Smooth muscle cell (in vitro differentiated cells): ENCODE measurements at regions not wholly inside any gene's neighbourhood (a gene's known extent, or its start where the extent isn't known, plus 50 kb on each side); places are given as distances from the start of the nearest gene placed in this dataset.

Experiments
- DNase-seq: peaks from one replicate; lab custom pipeline; 2025; ENCODE audit not compliant: unreplicated experiment; lab: John Stamatoyannopoulos, UW
- H2AFZ ChIP-seq: fragments of 200-600 bp; sonication (generic); 2 replicates; pipeline ENCODE4 v1.6.0; 2016; ENCODE audit warnings: antibody characterized with exemption, low read depth, mild to moderate bottlenecking
- H3F3A ChIP-seq: fragments of 200-600 bp; sonication (generic); 2 replicates; pipeline ENCODE4 v1.6.0; 2017; ENCODE audit warnings: antibody characterized with exemption, low read depth
- H3K27ac ChIP-seq: fragments of 200-600 bp; sonication (generic); 2 replicates; pipeline ENCODE4 v1.5.1; 2016; ENCODE audit warnings: low read depth, mild to moderate bottlenecking
- H3K27me3 ChIP-seq: fragments of 200-600 bp; sonication (generic); 2 replicates; pipeline ENCODE4 v1.6.1; 2016; ENCODE audit warnings: low read depth, mild to moderate bottlenecking
- H3K36me3 ChIP-seq: fragments of 200-600 bp; sonication (generic); 2 replicates; pipeline ENCODE4 v1.5.1; 2016; ENCODE audit warnings: low read depth
- H3K4me1 ChIP-seq: fragments of 200-600 bp; sonication (generic); 2 replicates; pipeline ENCODE4 v1.5.1; 2016; ENCODE audit warnings: low read depth
- H3K4me2 ChIP-seq: fragments of 200-600 bp; sonication (generic); 2 replicates; pipeline ENCODE4 v1.6.0; 2016; ENCODE audit warnings: mild to moderate bottlenecking
- H3K4me3 ChIP-seq: fragments of 200-600 bp; sonication (generic); 2 replicates; pipeline ENCODE4 v1.5.1; 2016; ENCODE audit warnings: mild to moderate bottlenecking
- H3K79me2 ChIP-seq: fragments of 200-600 bp; sonication (generic); 2 replicates; pipeline ENCODE4 v1.6.0; 2016; ENCODE audit warnings: low read depth, mild to moderate bottlenecking
- H3K9ac ChIP-seq: fragments of 200-600 bp; sonication (generic); 2 replicates; pipeline ENCODE4 v1.6.0; 2016; ENCODE audit warnings: low read depth
- H3K9me3 ChIP-seq: fragments of 200-600 bp; sonication (generic); replicated peaks from 2 replicates; pipeline ENCODE4 v1.5.1; 2016; ENCODE audit warnings: low read depth
- H4K20me1 ChIP-seq: fragments of 200-600 bp; sonication (generic); 2 replicates; pipeline ENCODE4 v1.6.0; 2016; ENCODE audit warnings: low read depth
- WGBS: methylation state at CpG from one replicate; pipeline ENCODE4 v1.1.7; 2016; ENCODE audit warnings: low lambda C conversion rate; 5-methylcytosine and 5-hydroxymethylcytosine counted together
- TF ChIP-seq, protein P1 (sequence below): fragments of 200-600 bp; sonication (generic); IDR thresholded peaks from 2 replicates; pipeline ENCODE4 v1.5.1; 2017; ENCODE audit warnings: borderline replicate concordance, mild to moderate bottlenecking, antibody characterized with exemption; ENCODE audit not compliant: insufficient read depth, poor library complexity, severe bottlenecking

GRCh38 chr1:93770640-93771039 is 89.0 kb upstream of the BCAR3 start:
- Histone ChIP-seq H3K36me3 (no peaks in the 10 kb centered on the region), H3K9ac (no peak overlapping the region), H4K20me1 (no peaks in the 10 kb centered on the region), H3K4me1 (peaks cover 37% of the 10 kb centered on the region), H3K4me3 (no peak overlapping the region), H3K27me3 (no peaks in the 10 kb centered on the region), H3K9me3 (no peaks in the 10 kb centered on the region), H3K27ac (no peak overlapping the region), H2AFZ (no peak overlapping the region), H3K79me2 (no peaks in the 10 kb centered on the region), H3F3A (peaks cover 7% of the 10 kb centered on the region), H3K4me2 (no peak overlapping the region)
- DNase-seq = no peak
- TF ChIP-seq, protein P1, sequence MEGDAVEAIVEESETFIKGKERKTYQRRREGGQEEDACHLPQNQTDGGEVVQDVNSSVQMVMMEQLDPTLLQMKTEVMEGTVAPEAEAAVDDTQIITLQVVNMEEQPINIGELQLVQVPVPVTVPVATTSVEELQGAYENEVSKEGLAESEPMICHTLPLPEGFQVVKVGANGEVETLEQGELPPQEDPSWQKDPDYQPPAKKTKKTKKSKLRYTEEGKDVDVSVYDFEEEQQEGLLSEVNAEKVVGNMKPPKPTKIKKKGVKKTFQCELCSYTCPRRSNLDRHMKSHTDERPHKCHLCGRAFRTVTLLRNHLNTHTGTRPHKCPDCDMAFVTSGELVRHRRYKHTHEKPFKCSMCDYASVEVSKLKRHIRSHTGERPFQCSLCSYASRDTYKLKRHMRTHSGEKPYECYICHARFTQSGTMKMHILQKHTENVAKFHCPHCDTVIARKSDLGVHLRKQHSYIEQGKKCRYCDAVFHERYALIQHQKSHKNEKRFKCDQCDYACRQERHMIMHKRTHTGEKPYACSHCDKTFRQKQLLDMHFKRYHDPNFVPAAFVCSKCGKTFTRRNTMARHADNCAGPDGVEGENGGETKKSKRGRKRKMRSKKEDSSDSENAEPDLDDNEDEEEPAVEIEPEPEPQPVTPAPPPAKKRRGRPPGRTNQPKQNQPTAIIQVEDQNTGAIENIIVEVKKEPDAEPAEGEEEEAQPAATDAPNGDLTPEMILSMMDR = no peak
- WGBS = 89% methylated on average over 2 of the region's 2 CpGs

GRCh38 chr1:93769777-93770176 is 88.1 kb upstream of the BCAR3 start:
- whole genome bisulfite sequencing = 80% methylated on average over 2 of the region's 2 CpGs
- no peak for DNase-seq
- Histone ChIP-seq H3K27ac (no peak overlapping the region), H3K9ac (no peak overlapping the region), H3K27me3 (no peaks in the 10 kb centered on the region), H3K4me3 (no peak overlapping the region), H3K79me2 (no peaks in the 10 kb centered on the region), H3K4me2 (no peak overlapping the region), H2AFZ (no peak overlapping the region), H4K20me1 (no peaks in the 10 kb centered on the region), H3K4me1 (peaks cover 32% of the 10 kb centered on the region), H3K36me3 (no peaks in the 10 kb centered on the region), H3K9me3 (no peaks in the 10 kb centered on the region), H3F3A (peaks cover 12% of the 10 kb centered on the region)
- TF ChIP-seq, protein P1 = no peak

DNA sequence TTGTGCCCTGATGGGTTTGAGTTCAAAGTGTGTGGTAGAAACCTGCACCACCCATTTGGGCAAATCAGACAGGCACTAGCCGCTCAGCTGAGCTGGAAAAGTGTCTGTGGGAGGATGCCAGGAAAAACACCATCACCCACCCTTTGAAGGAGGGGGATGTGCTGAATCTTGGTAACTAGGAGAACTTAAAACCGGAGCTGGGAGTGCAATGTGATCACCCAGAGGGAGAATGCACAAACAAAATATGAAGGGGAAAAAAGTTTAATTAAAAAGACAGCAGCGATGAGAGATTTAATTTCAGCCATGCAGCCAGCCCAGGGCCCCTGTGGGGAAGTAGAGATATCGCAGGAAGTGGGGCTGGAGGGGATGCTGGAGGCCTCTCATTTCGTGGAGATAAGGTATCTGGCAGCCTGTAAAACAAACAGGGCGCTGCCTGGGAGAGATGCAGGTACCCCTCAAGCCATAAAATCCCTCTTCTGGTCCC is 86.8 kb upstream of the BCAR3 start:
- no peaks in the 10 kb centered on the region for H3K27me3 ChIP-seq
- H3K79me2 ChIP-seq = no peaks in the 10 kb centered on the region
- TF ChIP-seq, protein P1 = no peak
- no peak overlapping the region for H2AFZ ChIP-seq
- 41% methylated on average over 6 of the region's 6 CpGs for WGBS
- peaks cover 16% of the 10 kb centered on the region for H3F3A ChIP-seq
- H4K20me1 ChIP-seq = no peaks in the 10 kb centered on the region
- H3K36me3 ChIP-seq = no peaks in the 10 kb centered on the region
- no peaks in the 10 kb centered on the region for H3K9me3 ChIP-seq
- no peak for DNase-seq
- peaks cover 28% of the 10 kb centered on the region for H3K4me1 ChIP-seq
- H3K4me3 ChIP-seq = no peak overlapping the region
- no peak overlapping the region for H3K27ac ChIP-seq
- H3K4me2 ChIP-seq = peak overlapping the region; percentile 41
- no peak overlapping the region for H3K9ac ChIP-seq

- TF ChIP-seq, protein P1 = no peak
- 13% methylated on average over 7 of the region's 7 CpGs for WGBS
- no peaks in the 10 kb centered on the region for H3K79me2 ChIP-seq
Measured at GRCh38 chr1:93766451-93766850, 84.8 kb upstream of the BCAR3 start.

More at GRCh38 chr1:93766451-93766850, 84.8 kb upstream of the BCAR3 start:
- no peak overlapping the region for H3K4me3 ChIP-seq
- H3F3A ChIP-seq = peaks cover 24% of the 10 kb centered on the region
- H3K9me3 ChIP-seq = no peaks in the 10 kb centered on the region
- peak overlapping the region; percentile 8 for H3K27ac ChIP-seq
- no peaks in the 10 kb centered on the region for H3K27me3 ChIP-seq
- H4K20me1 ChIP-seq = no peaks in the 10 kb centered on the region
- H3K4me1 ChIP-seq = peaks cover 28% of the 10 kb centered on the region
- H2AFZ ChIP-seq = no peak overlapping the region
- no peaks in the 10 kb centered on the region for H3K36me3 ChIP-seq
- peak overlapping the region; percentile 13 for H3K4me2 ChIP-seq
- no peak for DNase-seq
- no peak overlapping the region for H3K9ac ChIP-seq
